ENCODE measurements at regions not wholly inside any gene's neighbourhood (a gene's known extent, or its start where the extent isn't known, plus 50 kb on each side); places are given as distances from the start of the nearest gene placed in this dataset.
"Not testable (repeated sequence)": the region's sequence is repeated elsewhere in the genome, so short reads cannot be mapped to it uniquely, and the experiment has no call there.

GRCh38 chr3:81040107-81040506 is 721.3 kb downstream of the GBE1 start:
- no peak for DNase-seq

- no peak for DNase-seq
Measured at GRCh38 chr3:81033684-81034083, 727.8 kb downstream of the GBE1 start.

- no peak for DNase-seq
Measured at GRCh38 chr3:81033185-81033584, 728.3 kb downstream of the GBE1 start.

GRCh38 chr3:81029861-81030260 is 731.6 kb downstream of the GBE1 start:
- no peak for DNase-seq

GRCh38 chr3:81027344-81027743 is 734.1 kb downstream of the GBE1 start:
- no peak for DNase-seq

GRCh38 chr3:81024560-81024959 is 736.9 kb downstream of the GBE1 start:
- no peak for DNase-seq

- no peak for DNase-seq
Measured at GRCh38 chr3:81022339-81022738, 739.1 kb downstream of the GBE1 start.

GRCh38 chr3:81013360-81013759 is 748.1 kb downstream of the GBE1 start:
- DNase-seq, result no peak

- DNase-seq, result no peak
Measured at GRCh38 chr3:81005992-81006391, 755.5 kb downstream of the GBE1 start.

GRCh38 chr3:81003817-81004216 is 757.6 kb downstream of the GBE1 start:
- no peak for DNase-seq

- no peak for DNase-seq
Measured at GRCh38 chr3:81003008-81003645, 758.3 kb downstream of the GBE1 start.

- DNase-seq, result no peak
Measured at GRCh38 chr3:80999481-80999880, 762.0 kb downstream of the GBE1 start.

GRCh38 chr3:80998022-80998421 is 763.4 kb downstream of the GBE1 start:
- DNase-seq, result no peak

GRCh38 chr3:80997622-80998021 is 763.8 kb downstream of the GBE1 start:
- no peak for DNase-seq

GRCh38 chr3:80994767-80995166 is 766.7 kb downstream of the GBE1 start:
- no peak for DNase-seq

GRCh38 chr3:80994085-80994665 is 767.3 kb downstream of the GBE1 start:
- DNase-seq, result no peak

- no peak for DNase-seq
Measured at GRCh38 chr3:80993241-80993945, 768.1 kb downstream of the GBE1 start.

- DNase-seq, result no peak
Measured at GRCh38 chr3:80983753-80984152, 777.7 kb downstream of the GBE1 start.

GRCh38 chr3:80978216-80978969 is 783.1 kb downstream of the GBE1 start:
- no peak for DNase-seq

- no peak for DNase-seq
Measured at GRCh38 chr3:80970292-80970691, 791.2 kb downstream of the GBE1 start.

- DNase-seq, result no peak
Measured at GRCh38 chr3:80929576-80929975, 831.9 kb downstream of the GBE1 start.

GRCh38 chr3:80914854-80915253 is 846.6 kb downstream of the GBE1 start:
- DNase-seq, result no peak

GRCh38 chr3:80898211-80898610 is 863.2 kb downstream of the GBE1 start:
- DNase-seq, result no peak

- not testable (repeated sequence) for DNase-seq
Measured at GRCh38 chr3:80897005-80897404, 864.4 kb downstream of the GBE1 start.
